Fibroblast of skin of abdomen (primary cell): ENCODE measurements at regions not wholly inside any gene's neighbourhood (a gene's known extent, or its start where the extent isn't known, plus 50 kb on each side); places are given as distances from the start of the nearest gene placed in this dataset.
"Not testable (repeated sequence)": the region's sequence is repeated elsewhere in the genome, so short reads cannot be mapped to it uniquely, and the experiment has no call there.

Experiments used
- DNase-seq: peaks from one replicate; pipeline ENCODE4 v3.0.0-alpha.2; 2013

GRCh38 chr6:86474081-86474480 lies 463.2 kb upstream of the HTR1E start:
- DNase-seq, result no peak

- no peak for DNase-seq
Observed at GRCh38 chr6:86471791-86472190, 465.5 kb upstream of the HTR1E start.

GRCh38 chr6:86459978-86460377 lies 477.4 kb upstream of the HTR1E start:
- DNase-seq, result no peak

GRCh38 chr6:86456821-86457220 lies 480.5 kb upstream of the HTR1E start:
- no peak for DNase-seq

GRCh38 chr6:86453232-86453631 lies 484.1 kb upstream of the HTR1E start:
- no peak for DNase-seq

GRCh38 chr6:86448398-86448797 lies 488.9 kb upstream of the HTR1E start:
- DNase-seq, result no peak

- DNase-seq, result no peak
Observed at GRCh38 chr6:86440608-86441007, 496.7 kb upstream of the HTR1E start.

GRCh38 chr6:86423571-86423970 lies 513.8 kb upstream of the HTR1E start:
- DNase-seq, result no peak

GRCh38 chr6:86412057-86412456 lies 525.3 kb upstream of the HTR1E start:
- no peak for DNase-seq

- no peak for DNase-seq
Observed at GRCh38 chr6:86407128-86407527, 530.2 kb upstream of the HTR1E start.

GRCh38 chr6:86392850-86393249 lies 544.5 kb upstream of the HTR1E start:
- not testable (repeated sequence) for DNase-seq

- DNase-seq, result no peak
Observed at GRCh38 chr6:86380571-86381125, 556.7 kb upstream of the HTR1E start.

GRCh38 chr6:86357877-86358276 lies 579.5 kb upstream of the HTR1E start:
- no peak for DNase-seq

- DNase-seq, result no peak
Observed at GRCh38 chr6:86355271-86355670, 582.1 kb upstream of the HTR1E start.

GRCh38 chr6:86331919-86332318 lies 605.4 kb upstream of the HTR1E start:
- no peak for DNase-seq

GRCh38 chr6:86331265-86331840 lies 606.0 kb upstream of the HTR1E start:
- no peak for DNase-seq

GRCh38 chr6:86306210-86306609 lies 631.1 kb upstream of the HTR1E start:
- DNase-seq, result no peak

- no peak for DNase-seq
Observed at GRCh38 chr6:86285876-86286275, 643.2 kb upstream of the SYNCRIP start.

- DNase-seq, result not testable (repeated sequence)
Observed at GRCh38 chr6:86284809-86285480, 642.3 kb upstream of the SYNCRIP start.

GRCh38 chr6:86283596-86283995 lies 640.9 kb upstream of the SYNCRIP start:
- not testable (repeated sequence) for DNase-seq

- no peak for DNase-seq
Observed at GRCh38 chr6:86276056-86276455, 633.4 kb upstream of the SYNCRIP start.

- no peak for DNase-seq
Observed at GRCh38 chr6:86273936-86274335, 631.2 kb upstream of the SYNCRIP start.

- DNase-seq, result no peak
Observed at GRCh38 chr6:86256615-86257187, 614.0 kb upstream of the SYNCRIP start.

- no peak for DNase-seq
Observed at GRCh38 chr6:86255973-86256372, 613.3 kb upstream of the SYNCRIP start.
